Ecto neural progenitor cell (in vitro differentiated cells): ENCODE measurements at regions not wholly inside any gene's neighbourhood (a gene's known extent, or its start where the extent isn't known, plus 50 kb on each side); places are given as distances from the start of the nearest gene placed in this dataset.
"Not testable (repeated sequence)": the region's sequence is repeated elsewhere in the genome, so short reads cannot be mapped to it uniquely, and the experiment has no call there.

ENCODE experiments used
- DNase-seq: peaks from one replicate; pipeline ENCODE4 v3.0.0-alpha.2; 2018; ENCODE audit warnings: low spot score

DNA sequence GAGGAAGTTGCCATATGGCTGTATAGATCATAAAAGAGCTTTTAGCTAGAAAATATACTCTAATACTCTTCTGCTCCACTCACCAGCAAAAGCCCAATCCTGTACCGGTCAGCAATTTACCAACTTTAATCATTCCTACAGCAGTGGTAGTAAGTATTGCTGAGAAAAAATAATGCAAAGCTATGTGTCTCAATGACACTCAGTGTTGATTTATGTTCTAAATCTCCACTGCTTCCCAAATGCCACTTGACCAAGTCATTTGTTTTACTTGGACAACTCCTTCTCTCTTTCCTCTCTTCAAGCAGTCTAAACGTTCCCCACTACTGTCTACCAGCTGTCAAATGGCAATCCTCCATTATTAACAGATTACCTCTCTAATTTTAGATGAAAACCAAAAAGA, 201.8 kb upstream of the GK2 start:
- DNase-seq, result no peak

DNA sequence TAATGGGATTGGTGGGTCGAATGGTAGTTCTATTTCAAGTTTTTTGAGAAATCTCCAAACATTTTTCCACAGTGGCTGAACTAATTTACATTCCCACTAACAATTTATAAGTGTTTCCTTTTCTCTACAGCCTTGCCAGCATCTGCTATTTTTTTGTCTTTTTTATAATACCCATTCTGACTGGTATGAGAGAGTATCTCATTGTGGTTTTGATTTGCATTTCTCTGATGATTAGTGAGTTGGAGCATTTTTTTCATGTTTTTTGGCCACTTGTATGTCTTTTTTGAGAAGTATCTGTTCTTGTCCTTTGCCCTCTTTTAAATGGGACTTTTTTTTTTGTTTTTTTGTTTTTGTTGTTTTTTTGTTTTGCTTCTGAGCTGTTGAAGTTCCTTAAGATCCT, 200.0 kb upstream of the GK2 start:
- no peak for DNase-seq

DNA sequence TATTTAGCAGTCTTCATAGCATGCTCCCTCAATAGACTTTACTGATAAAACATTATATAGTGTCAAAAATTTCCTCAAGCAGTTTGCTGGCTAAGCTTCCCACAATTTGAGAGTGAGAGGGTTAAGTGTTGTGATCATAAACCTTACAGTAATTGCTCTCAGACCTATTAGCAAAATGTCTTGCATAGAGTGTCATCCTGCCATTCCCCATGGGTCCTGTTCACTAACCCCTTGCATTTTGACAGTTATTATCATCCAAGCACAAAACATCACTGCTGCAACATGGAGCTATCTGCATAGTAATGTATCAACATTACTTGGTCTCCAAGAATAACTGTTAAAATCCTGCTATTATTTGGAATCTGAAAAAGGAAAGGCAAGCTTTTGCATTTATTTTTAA, 196.1 kb upstream of the GK2 start:
- DNase-seq, result no peak

DNA sequence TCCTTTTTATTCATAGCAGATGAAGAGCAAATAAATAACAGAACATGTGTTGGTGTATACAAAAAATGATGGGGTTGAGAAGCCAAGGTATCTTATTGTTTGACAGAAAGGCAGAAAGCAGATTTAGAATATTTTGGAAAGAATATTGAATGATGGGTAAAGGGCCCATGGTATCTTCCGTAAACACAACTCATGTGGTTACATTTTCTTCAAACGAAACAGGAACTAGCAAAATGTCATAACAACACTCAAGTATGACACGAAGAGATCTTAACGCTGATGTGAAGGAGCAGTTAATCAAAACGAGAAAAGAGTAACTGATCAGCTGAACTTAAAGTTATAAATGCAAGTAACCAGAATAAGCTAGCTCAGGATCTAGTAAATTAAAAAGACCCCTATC, 195.7 kb upstream of the GK2 start:
- no peak for DNase-seq

DNA sequence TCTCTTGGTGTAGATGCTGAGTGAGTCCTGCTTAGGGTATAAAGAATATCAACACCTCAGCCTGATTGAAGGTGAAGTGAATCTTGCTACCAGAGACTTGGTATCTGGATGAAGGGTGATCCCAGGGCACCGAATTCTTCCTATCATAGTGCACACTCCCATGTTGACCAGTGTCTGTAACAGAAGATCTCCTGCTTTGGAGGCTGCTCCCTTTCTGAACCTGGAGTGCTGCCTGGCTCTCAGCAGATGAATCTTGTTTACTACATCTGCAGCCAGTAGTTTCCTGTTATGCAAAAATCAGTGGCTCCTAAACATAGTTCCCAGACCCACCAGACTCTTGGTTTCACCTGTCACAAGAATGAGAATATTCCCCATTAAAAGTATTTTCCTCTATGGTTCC, 191.7 kb upstream of the GK2 start:
- no peak for DNase-seq

DNA sequence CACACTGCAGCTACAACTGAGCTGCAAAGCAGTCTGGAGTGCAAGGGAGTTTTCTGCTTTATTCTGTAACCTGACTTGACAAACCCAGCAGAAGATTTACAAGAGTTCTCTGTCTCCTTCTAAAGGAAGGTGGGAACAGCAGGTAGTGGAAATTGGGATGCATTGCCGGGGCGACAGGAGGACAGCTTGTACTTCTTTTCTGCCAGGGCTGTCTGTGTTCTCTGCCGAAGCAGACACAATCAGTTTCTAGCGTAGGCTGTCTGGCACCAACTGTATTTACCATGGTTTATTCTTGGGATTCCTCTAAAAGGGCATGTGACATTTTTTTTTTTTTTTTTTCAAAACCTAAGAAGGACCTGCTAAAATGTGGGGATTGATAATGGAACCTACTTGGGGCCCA, 190.8 kb upstream of the GK2 start:
- no peak for DNase-seq

DNA sequence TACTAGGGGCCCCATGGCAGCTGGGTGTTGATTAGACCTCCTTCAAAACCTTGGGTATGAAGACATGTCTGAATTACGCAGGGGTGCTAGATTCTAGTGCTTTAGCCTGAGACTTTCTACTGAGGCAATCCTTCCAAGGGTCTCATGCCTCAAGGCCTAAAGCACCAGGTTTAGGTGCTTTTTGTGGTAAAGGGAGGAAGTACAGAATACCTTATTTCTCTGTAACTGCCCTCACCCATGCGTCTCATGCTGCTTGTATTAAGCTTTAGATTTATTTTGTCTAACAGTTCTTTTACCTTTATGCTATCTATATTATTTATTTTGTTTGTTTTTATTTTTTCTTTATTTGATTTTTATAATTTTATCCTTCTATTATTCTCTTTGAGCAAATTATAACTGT, 190.2 kb upstream of the GK2 start:
- no peak for DNase-seq

DNA sequence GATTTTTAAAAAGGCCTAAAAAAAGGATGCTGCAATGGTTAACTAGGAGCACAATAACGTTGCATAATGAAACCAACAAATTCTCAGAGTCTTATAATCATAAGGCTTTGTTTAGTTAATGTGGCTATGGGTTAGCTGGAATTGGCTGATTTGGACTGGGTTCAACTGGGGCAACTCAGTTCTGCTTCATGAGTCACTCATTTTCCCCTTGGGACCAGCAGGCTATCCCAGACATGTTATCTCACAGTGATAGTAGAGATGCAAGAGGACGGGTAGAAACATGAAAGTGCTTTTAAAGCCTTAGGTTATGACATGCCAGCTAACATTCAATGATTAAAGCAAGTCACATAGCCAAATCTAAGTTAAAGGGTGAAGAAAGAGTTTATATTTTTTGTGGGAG, 189.2 kb upstream of the GK2 start:
- DNase-seq, result no peak

DNA sequence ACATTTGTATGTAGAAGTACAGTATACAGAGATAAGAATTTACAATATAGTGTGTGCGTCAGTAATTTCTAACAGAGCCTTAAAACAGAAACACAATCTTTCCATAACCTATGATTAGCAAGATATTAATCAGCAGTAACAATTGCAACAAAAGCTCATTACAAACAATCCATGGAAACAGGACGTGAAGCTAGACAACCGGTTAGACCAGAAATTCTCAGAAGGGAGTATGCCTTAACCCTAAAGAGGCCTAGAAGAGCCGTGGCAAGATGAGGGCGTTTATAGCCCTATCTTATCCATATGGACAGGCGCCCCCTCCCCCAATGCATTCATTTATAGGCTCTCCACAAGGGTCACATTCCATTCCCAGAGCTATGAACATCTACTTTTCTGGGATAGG, 184.2 kb upstream of the GK2 start:
- not testable (repeated sequence) for DNase-seq

DNA sequence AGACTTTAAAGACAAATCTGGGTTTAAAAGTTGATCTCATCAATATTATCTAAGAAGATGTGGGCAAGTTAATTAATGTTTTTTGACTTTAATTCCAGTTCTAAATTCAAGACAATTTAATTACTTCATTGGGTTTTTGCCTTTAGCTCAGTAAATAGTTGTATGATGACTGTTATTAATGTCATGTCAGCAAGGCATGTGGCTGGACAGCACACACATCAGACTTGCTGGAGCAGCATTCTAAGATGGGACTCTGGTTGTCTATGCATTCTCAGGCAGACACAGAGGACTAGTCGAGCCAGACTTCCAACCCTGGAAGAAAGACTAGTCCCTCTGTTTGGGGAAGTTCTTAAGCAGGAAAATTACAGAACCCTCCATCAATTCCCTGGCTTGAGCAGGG, 180.7 kb upstream of the GK2 start:
- no peak for DNase-seq

DNA sequence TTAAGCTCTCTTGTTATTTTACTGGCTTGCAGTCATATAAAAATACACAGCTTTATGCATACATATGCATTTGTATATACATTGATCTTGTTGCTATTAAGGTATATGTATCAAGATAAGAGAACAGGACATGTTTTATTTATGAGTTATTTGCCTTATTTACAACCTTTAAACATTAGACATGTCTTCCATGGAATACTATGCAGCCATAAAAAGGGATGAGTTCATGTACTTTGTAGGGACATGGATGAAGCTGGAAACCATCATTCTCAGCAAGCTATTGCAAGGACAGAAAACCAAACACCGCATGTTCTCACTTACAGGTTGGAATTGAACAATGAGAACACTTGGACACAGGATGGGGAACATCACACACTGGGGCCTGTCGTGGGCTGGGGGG, 179.2 kb upstream of the GK2 start:
- DNase-seq, result not testable (repeated sequence)

DNA sequence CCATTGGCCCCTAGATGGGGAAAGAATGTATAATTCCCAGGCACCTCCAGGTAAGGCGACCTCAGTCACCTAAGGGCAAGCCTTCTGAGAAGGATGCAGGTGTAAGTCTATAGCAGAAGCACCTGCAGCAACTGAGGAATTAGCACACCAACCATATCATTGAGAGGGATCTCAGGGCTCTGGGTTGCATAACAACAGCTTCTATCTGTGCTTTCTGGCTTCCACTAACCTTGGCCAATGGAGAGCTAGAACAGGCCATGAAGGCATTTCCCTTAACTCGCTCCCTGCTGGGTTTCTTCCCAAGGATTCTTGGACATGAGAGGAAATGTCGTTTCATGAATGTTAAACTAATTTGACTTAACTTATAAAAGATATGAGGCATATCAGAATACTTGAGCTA, 177.8 kb upstream of the GK2 start:
- no peak for DNase-seq

DNA sequence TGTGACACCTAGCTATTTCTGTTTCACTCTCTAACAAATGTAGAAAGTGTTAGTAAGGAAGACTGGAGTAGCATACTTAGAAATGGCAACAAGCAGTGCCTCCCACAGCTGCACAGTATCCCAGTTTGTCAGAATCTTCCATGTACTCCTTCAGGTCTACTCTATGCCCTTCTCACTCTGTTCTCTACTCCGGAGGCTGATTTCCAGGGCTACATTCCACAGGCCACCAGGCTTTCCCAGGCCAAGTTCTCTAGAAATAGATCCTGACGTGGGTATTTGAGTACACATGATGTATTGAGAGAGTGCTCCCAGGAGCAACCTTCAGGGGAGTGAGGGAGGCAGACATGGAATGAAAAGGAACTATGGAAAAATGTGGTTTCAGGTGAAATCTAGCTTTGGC, 177.3 kb upstream of the GK2 start:
- DNase-seq, result no peak

DNA sequence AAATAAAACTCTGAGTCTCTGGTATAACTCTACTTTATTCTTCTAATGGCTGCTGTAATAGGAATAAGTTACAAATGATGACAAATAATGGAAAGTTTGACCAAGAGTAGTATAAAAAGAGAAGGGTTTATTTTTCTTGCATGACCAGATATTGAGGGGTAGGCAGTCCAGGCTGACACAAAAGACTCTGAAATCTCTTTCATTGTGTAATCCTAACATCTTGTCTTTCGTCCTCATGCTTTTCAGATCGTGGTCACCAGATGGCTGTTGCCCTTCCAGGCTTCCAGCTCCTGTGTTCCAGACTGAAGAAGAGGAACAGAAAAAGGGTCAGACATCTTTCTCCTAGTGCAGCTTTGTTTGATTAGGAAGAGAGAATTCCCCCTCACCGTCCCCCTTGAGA, 176.9 kb upstream of the GK2 start:
- DNase-seq, result no peak

DNA sequence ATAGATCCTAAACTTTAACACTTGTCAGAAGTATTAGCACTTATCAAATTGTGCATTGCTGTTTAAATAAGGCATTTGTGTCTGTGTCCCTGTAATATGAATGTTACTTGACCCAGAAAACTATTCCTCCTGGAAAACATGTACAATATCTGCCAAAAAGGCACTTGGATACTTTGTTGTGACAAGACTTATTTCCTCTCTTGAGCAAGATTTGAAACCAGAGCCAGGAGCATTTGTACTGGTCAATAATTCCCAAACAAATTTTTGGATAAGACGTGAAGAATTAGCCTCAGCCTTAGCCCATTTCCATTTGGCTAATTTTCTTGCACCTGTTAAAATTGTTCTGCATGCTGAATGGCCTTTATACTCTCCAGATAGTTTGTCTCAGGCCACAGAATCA, 176.3 kb upstream of the GK2 start:
- no peak for DNase-seq

DNA sequence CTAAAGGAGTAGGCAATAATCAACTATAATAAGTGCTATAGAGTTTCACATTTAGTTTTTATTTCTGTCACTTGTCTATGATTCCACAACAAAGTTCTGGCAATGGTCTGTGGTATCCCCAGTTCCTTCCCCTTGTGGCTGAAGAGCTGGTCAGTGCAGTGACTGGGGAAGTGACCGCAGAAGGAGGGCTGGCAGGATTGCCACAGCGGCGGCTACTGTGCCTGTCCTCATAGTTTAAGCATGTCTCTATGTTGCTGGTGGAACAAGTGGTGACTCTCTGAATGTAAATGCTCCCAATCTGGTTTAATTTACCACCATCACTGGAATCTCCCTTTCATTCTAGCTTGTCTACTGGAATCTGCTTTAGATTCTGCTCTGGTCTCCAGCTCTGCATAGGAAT, 170.6 kb upstream of the GK2 start:
- DNase-seq, result no peak

DNA sequence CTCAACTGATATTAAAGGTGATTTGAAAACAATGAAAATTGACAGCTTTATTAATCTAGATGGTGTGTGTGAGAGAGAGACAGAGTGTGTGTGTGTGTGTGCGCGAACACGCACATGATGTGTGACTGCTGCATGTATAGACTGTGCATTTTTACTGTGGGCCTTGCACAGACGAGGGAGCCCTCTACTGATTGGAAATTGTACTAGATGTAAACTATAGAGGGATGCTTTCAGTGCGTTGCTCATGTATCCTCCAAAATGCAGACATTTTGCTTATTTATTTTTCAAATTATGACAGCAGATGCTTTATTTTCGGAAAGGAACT, 168.4 kb upstream of the GK2 start:
- DNase-seq, result no peak

DNA sequence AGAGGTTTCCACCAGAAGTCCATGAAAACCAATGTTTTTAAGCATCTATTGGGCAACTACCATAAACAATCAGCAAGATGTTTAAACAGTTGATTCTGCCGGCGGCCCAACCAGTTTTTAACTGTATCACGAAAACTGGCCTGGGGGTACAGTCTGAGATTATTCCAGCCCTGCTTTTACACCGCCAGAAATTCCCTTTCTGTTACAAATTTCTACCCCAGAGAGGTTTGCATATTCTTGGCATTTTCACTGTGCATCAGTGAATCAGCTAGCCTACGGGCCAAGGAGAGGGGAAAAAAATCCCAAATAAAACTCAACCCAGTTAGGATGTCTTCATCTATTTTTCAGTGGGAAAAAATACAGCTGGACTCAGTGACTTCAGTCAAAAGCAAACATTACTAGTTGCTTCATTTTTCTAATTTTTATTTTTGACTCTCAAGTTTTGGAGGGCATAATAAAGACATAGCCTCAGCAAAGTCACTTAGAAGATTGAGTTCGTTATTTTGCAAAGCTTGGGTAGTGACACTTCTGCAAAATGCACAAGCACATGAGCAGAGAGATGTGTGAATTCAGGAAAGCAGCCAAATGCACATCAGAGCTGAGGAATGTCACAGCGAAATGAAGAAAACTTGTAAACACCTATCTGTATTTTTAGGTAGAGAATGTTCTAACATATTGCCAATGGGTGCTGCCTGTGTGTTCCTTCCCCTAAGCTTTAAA, 167.8 kb upstream of the GK2 start:
- DNase-seq, result no peak

DNA sequence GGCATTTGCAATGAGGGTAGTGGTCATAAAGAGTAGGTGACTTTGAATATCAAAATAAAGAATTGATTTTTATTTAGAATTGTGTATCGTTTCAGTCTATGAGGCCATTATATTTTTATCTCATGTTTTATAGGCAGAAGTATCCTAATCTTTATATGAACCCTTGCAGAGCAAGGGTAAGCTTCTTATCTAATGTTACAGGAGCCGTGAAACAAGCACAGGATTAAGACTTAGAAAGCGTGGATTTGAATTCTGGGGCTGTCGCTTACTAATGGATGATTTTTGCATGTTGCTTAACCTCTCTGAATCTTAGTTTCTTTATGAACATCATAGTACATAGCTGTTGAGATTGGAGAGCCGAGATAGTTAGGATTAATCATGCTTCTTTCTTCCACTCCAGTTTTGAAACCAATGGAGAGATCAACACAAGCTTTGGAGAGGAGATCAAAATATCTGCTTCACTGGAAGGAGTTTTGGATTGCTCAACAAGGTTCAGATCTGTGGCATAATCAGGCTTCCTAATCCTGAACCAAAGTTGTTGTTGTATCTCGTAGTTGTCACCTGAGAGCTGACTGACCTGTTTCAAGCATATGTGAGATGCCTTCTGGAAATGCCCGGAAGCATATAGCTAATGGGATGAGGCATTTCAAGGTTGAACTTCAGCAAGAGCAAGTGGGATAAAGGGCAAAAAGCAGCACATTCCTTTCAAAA, 166.9 kb upstream of the GK2 start:
- no peak for DNase-seq

DNA sequence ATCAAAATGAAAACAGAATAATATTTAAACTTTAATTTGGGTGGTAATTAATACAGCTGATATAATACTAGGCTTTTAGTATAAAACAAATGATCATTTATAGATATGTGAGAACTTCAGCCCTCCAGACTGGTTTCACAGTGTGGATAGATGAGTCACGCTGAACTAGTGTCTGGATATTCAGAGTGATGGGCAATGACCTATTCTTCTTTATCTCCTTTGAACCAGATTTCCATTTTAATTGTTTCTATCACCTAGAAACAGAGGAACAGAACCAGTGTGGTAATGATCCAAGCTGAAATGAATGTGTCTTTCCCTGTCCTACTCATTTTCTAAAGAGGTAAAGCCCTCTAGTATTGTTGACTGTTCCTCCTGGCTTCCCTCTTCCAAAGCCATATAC, 155.2 kb upstream of the GK2 start:
- no peak for DNase-seq

DNA sequence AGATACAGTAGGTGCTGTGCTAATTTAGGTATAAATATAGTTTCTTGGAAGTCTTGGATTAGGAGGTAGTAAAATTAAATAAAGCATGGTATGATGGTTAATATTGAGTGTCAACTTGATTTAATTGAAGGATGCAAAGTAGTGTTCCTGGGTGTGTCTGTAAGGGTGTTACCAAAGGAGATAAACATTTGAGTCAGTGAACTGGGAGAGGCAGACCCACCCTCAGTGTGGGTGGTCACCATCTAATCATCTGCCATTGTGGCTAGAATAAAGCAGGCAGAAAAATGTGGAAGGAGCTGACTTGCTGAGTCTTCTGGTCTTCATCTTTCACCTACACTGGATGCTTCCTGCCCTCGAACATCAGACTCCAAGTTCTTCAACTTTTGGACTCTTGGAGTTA, 153.7 kb upstream of the GK2 start:
- no peak for DNase-seq

DNA sequence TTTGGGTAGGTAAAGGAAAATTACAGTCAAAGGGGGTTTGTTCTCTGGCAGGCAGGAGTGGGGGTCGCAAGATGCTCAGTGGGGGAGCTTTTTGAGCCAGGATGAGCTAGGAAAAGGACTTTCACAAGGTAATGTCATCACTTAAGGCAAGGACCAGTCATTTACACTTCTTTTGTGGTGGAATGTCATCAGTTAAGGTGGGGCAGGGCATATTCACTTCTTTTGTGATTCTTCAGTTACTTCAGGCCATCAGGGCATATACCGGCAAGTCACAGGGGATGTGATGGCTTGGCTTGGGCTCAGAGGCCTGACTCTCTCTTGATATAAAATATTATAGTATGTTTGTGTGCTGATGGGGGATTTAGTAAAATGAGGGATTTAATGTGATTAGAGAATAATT, 151.4 kb upstream of the GK2 start:
- DNase-seq, result not testable (repeated sequence)

DNA sequence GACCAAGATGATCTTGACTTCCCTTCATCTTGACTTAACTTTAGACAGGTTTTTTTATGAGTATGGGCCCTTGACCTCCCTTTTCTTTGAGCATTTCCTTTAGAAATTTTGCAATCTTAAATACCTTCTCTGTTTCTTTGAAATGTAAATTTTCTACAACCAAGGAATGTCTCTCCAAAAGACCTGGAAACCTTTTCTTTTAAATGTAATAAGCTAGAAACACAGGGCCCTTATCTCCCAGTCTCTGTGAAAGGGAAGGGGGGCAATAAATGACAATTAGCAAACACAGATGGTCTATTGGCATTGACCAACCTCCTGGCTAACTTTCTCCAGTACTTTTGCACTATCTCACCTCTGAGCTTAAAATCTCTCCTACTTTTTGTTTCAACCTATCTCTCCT, 144.3 kb upstream of the GK2 start:
- DNase-seq, result no peak

DNA sequence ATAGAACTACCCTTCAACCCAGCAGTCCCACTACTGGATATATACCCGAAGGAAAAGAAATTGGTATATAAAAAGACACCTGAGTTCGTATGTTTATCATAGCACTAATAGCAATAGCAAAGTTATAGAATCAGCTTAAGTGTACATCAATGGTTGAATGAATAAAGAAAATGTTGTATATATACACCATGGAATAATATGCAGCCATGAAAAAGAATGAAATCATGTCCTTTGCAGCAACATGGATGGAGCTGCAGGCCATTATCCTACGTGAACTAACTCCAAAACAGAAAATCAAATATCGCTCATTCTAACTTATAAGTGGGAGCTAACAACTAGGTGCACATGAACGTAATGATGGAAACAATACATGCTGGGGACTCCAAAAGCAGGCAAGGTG, 143.5 kb upstream of the GK2 start:
- DNase-seq, result no peak
